ENCODE measurements at regions not wholly inside any gene's neighbourhood (a gene's known extent, or its start where the extent isn't known, plus 50 kb on each side); places are given as distances from the start of the nearest gene placed in this dataset.

DNA sequence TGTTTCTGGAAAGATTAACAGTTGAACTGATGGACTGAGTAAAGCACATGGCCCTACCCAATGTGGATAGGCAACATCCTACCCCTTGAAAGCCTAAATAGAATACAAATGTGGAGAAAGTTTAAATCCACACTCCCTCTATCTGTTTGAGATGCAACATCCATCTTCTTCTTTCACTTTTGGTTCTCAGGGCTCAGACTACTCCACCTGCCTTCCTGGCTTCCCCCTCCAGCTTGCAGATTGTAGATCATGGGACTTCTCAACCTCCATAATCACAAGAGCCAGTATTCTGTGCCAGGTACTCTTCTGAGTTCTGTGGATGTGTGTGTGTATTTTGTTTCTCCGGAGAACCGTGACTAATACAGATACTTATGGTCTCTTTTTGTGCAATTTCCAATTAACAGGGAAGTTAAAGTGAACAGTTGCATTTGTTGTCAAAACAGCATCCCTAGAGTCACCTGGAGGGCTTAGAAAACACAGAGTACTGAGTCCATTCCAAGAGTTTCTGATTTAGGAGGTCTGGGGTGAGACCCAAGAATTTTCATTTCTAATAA is 590.3 kb upstream of the MIR17HG start:
- no peak overlapping the region for H3K4me3 ChIP-seq
- no peak for ATAC-seq (ENCODE audit: insufficient number of reproducible peaks, low FRiP score, low read depth)
- DNase-seq (ENCODE audit: low spot score) = no peak
- H3K4me1 ChIP-seq (ENCODE audit: control insufficient read depth in 1 of 2, low read depth in 2 of 2) = no peaks in the 10 kb centered on the region
- no peak overlapping the region for H3K27ac ChIP-seq
- H3K9me3 ChIP-seq = no peaks in the 10 kb centered on the region
- TF ChIP-seq, protein P1, sequence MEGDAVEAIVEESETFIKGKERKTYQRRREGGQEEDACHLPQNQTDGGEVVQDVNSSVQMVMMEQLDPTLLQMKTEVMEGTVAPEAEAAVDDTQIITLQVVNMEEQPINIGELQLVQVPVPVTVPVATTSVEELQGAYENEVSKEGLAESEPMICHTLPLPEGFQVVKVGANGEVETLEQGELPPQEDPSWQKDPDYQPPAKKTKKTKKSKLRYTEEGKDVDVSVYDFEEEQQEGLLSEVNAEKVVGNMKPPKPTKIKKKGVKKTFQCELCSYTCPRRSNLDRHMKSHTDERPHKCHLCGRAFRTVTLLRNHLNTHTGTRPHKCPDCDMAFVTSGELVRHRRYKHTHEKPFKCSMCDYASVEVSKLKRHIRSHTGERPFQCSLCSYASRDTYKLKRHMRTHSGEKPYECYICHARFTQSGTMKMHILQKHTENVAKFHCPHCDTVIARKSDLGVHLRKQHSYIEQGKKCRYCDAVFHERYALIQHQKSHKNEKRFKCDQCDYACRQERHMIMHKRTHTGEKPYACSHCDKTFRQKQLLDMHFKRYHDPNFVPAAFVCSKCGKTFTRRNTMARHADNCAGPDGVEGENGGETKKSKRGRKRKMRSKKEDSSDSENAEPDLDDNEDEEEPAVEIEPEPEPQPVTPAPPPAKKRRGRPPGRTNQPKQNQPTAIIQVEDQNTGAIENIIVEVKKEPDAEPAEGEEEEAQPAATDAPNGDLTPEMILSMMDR (IDR thresholded peaks at IDR 0.05) = no peak
- no peaks in the 10 kb centered on the region for H3K27me3 ChIP-seq (replicated peaks; ENCODE audit: insufficient read depth)
- no peaks in the 10 kb centered on the region for H3K36me3 ChIP-seq

DNA sequence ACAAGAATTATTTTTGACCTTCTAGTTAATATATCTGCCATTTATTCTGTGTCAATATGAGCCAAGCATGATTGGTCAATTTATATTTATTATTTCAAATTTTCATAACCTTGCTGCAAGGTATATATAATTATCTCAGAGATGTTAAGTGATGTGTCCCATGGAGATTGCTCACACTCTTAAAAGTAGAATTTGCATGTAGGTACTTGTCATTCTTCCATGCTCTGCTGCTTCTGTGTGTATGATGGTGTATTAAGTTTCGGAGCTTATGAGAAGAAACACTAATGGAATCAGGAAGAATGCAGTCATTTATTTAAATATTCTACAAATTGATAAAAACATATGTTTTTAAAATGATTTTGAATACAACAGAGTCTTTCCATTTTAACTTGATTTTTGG is 586.8 kb upstream of the MIR17HG start:
- TF ChIP-seq, protein P1 (IDR thresholded peaks at IDR 0.05) = no peak

DNA sequence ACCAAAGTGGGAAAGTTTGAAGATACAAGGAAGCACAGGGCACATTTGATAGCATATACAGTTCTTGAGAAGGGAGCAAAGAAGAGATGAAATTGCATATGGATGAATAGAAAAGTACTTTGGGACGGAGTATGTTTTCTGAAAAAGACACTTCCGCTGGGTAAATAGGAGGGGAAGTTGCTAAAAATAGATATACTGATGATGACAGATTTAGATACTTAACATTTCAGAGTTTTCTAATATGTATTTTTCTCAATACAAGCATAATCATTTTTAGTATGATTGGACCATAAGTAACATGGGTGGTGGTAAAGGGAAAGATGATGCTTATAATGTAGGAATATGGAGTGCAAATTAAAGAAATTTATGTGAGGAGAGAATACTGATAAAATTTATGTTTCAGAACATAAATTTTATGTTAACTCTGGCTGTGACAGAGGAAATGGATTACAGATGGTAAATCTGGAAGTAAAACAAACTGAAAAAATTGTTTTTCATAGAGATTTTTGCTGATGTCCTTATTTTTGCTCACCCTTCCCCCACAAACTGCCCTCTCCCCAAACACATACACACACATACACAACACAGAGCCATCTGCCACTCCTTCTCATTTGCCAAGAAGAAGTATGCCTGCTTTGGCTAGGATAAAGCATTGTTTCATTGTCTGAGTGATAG is 583.9 kb upstream of the MIR17HG start:
- no peaks in the 10 kb centered on the region for H3K36me3 ChIP-seq
- H3K4me3 ChIP-seq = no peak overlapping the region
- no peaks in the 10 kb centered on the region for H3K27me3 ChIP-seq (replicated peaks; ENCODE audit: insufficient read depth)
- H3K27ac ChIP-seq = no peak overlapping the region
- TF ChIP-seq, protein P1 (IDR thresholded peaks at IDR 0.05) = no peak
- H3K9me3 ChIP-seq = no peaks in the 10 kb centered on the region
- ATAC-seq (ENCODE audit: insufficient number of reproducible peaks, low FRiP score, low read depth) (no peak), DNase-seq (ENCODE audit: low spot score) (no peak)
- H3K4me1 ChIP-seq (ENCODE audit: control insufficient read depth in 1 of 2, low read depth in 2 of 2) = no peaks in the 10 kb centered on the region

More for the DNA sequence above, 586.8 kb upstream of the MIR17HG start:
- no peaks in the 10 kb centered on the region for H3K9me3 ChIP-seq
- DNase-seq (ENCODE audit: low spot score) = no peak
- ATAC-seq (ENCODE audit: insufficient number of reproducible peaks, low FRiP score, low read depth) = no peak
- no peaks in the 10 kb centered on the region for H3K4me1 ChIP-seq (ENCODE audit: control insufficient read depth in 1 of 2, low read depth in 2 of 2)
- no peaks in the 10 kb centered on the region for H3K27me3 ChIP-seq (replicated peaks; ENCODE audit: insufficient read depth)
- no peaks in the 10 kb centered on the region for H3K36me3 ChIP-seq
- no peak overlapping the region for H3K27ac ChIP-seq
- H3K4me3 ChIP-seq = no peak overlapping the region

DNA sequence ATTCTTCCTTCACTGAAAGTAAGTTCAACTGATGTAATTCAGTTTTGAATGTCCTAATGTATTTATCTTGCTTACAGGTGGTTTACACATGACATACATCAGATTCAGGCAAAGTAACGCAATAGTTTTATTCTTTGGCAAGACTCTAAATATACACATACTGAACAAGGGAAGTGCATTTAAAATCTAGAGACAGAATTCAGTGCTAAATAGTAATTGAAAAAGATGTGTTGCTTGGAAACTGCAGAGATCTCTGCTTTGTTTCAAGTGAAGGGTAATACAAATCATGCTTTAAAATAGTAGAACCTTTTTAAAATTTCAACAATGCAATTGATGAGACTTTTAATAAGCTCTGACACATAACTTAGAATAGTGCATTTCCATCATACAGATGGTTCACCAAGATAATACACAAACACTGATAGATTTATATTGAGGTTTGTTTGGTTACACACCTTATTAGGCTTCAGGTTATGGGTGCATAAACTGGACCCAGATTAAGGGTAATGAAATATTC is 581.0 kb upstream of the MIR17HG start:
- no peaks in the 10 kb centered on the region for H3K27me3 ChIP-seq (replicated peaks; ENCODE audit: insufficient read depth)
- TF ChIP-seq, protein P1 (IDR thresholded peaks at IDR 0.05) = no peak
- H3K4me1 ChIP-seq (ENCODE audit: control insufficient read depth in 1 of 2, low read depth in 2 of 2) = no peaks in the 10 kb centered on the region
- no peak overlapping the region for H3K27ac ChIP-seq
- DNase-seq (ENCODE audit: low spot score) (no peak), ATAC-seq (ENCODE audit: insufficient number of reproducible peaks, low FRiP score, low read depth) (no peak)
- no peaks in the 10 kb centered on the region for H3K9me3 ChIP-seq
- H3K36me3 ChIP-seq = no peaks in the 10 kb centered on the region
- H3K4me3 ChIP-seq = no peak overlapping the region

DNA sequence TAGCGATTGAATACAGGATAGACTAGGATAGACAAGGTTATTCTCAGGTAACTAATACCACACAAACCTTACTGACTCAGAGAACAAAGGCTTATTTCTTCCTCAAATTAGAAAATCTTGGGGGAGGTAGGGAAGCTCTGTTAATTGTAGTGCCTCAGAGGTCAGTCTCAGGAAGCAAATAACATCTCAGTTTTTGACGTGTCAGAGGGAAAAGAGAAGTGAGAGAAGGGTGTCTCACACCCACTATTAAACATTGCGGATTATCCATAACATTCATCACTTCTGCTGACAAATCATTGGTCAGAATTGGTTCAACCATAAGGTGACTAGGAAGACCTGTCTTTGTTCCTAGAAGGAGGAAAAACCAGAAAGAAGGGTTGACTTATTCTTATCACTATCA is 579.4 kb upstream of the MIR17HG start:
- ATAC-seq (ENCODE audit: insufficient number of reproducible peaks, low FRiP score, low read depth) = no peak
- H3K9me3 ChIP-seq = no peaks in the 10 kb centered on the region
- H3K4me3 ChIP-seq = no peak overlapping the region
- H3K4me1 ChIP-seq (ENCODE audit: control insufficient read depth in 1 of 2, low read depth in 2 of 2) = no peaks in the 10 kb centered on the region
- H3K36me3 ChIP-seq = no peaks in the 10 kb centered on the region
- DNase-seq (ENCODE audit: low spot score) = no peak
- H3K27ac ChIP-seq = no peak overlapping the region
- TF ChIP-seq, protein P1 (IDR thresholded peaks at IDR 0.05) = no peak
- H3K27me3 ChIP-seq (replicated peaks; ENCODE audit: insufficient read depth) = no peaks in the 10 kb centered on the region

Data from thoracic aorta (tissue), 2 donors.